GM19438 (cell line): ENCODE measurements at regions not wholly inside any gene's neighbourhood (a gene's known extent, or its start where the extent isn't known, plus 50 kb on each side); places are given as distances from the start of the nearest gene placed in this dataset.

Experiments used
- ATAC-seq: cut with Tn5 transposase; IDR thresholded peaks from one replicate; pipeline ENCODE4 v1.9.1; 2021; ENCODE audit warnings: low read depth; ENCODE audit not compliant: unreplicated experiment

DNA sequence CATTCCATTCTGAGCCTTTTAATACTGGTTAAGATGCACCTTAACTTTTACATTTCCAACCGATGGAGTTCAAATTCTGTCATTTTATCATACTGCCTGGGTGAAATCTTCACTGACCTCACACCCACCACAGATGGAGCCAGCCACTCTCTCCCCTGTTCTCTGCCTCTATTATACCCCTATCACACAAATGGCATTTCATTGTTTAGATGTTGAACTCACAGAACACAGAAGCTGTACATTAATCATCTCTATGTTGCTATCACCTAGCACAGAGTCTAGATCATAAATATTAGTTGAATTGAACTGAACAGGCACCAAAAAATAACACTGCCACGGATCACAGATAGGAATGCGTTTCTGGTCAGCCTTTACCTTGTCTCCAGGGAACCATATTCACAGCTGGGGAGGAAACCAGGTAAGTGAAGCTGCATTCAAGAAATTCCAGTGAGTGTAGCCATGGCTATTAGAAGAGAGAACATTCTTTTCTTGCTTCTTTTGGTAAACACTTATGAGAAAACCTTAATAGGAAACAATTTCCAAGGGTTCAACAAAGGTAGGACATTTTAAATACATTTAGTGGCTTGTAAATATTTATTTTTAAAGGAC is 194.9 kb upstream of the RMST start:
- no peak for ATAC-seq

- ATAC-seq: no peak
Observed at GRCh38 chr12:97272471-97272870, 190.1 kb upstream of the RMST start.

DNA sequence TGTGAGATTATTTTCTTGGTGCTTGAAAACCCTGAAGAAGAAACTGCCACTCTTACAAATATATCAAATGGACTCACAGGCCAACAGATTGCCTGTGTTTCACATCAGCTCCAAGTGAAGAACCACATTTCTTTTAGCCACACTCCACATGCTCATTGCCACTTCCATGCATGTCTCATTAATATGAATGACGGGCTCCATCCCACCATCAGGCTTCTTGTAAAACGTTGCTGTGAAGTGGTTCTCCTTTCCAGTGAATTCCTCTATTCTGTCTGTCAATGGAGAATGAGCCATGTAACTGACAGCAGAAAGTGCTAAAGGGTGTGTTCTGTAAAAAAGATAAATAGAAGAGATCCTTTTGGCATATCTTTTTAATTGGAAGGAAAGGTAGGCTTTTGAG is 188.2 kb upstream of the RMST start:
- ATAC-seq: no peak

DNA sequence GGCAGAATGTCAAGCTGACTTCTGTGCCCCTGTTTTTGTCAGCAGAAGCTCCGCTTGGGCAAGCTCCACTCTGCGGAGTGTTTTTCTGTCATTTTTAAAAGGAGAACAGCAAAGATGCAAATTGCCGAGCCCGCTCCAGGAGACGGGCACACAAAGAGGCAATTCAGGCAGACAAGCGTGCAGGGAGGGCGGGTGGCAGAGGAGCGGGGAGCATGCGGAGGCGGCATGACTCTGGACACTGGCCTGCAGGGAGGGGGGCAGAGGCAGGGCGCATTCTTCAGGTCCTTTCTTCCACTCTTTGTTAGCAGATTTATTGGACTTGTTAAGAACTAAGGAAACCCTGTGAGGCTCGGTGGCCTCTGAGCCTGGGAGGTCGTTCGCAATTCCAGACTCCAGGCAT is 187.3 kb upstream of the RMST start:
- ATAC-seq: no peak

DNA sequence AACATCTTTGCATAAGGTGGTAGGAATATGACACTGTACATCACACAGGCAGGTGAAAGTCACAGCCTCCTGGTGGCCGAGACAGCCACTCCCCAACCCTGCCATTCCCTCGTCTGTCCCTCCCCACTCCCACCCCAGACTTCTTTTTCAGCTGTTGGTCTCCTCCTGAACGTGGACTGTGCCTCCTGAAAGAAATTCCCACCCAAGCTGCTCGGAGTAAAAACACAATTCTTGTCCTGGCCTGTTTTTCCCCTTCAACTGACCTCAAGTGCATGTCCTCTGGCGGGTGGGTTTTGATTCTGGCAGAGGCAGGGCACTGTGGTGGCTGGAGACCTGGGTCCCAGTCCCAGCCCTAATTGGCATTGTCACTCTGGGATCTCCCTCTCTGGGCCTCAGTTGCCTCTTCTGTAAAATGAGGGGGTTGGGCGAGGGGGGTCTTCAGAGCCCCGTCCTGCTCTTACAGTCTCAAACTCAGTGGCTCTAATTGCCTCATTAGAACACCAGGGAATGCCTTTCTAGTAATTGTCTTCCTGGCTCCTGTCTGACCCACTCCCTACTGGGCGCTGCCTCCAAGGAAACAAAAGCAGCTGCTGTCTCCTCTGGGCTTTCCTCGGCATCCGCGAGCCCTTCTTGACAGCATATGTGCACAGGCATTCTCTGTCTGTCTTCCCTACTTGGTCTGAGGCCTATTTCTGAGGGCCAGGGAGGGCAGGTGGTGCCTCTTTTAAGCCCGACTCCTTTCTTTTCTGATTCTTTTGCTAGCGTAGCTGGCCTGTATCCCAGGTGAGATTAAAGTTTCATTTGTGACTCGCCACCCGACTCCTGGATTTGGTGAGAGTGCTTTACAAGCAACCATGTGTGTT is 186.6 kb upstream of the RMST start:
- no peak for ATAC-seq

DNA sequence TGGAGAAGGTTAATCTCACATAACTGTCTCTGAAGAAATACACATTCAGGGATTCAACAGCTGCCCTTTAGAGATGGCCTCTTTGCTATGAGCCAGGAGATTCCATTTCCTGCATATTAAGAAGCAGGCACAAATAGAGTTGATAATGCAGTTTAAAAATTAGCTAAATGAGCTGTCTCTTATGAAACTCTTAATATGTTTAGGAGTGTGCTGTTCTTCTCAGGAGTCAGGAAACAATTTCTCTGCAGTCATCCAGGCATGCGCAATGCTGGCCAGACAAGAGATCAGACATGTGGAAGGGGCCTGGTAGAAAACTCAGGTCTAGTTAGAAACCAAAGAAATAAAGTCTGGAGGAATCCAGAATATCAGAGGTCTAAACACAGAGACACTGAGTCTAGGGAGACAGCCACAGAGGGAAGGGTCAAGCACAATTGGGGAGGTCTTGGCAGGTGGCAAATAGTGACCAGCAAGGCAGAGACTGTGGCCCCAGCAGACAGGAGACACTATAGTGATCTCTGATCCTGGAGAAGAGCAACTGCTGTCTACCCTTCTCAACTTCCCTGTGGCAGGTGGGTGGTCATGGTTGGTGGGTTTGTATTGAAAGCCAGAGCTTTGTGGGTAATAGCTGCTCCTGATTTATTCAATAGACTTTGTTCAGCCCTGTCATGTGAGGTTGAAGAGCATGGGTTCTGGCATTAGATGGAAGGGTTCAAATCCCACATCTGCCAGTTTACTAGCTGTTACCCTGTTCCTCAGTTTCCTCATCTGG is 185.8 kb upstream of the RMST start:
- ATAC-seq: no peak

DNA sequence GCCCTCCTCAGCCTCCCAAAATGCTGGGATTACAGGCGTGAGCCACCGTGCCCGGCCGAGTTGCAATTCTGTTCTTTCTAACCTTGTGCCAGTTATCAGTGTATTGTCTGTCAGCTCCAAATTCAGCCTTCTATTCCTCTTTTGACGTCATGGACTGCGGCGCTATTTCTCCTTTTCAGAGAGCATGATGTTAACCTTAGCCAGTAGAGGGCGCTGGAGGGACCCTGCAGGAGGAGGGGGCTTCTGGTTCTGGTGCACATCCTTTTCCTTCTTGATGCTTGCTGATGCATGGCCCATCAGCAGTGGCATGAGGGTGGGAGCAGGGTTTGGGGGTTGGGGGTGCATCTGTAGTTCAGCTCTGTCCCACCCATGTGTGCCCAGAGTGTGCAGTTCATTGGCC is 179.3 kb upstream of the RMST start:
- no peak for ATAC-seq

GRCh38 chr12:97288531-97288930 is 174.1 kb upstream of the RMST start:
- no peak for ATAC-seq

DNA sequence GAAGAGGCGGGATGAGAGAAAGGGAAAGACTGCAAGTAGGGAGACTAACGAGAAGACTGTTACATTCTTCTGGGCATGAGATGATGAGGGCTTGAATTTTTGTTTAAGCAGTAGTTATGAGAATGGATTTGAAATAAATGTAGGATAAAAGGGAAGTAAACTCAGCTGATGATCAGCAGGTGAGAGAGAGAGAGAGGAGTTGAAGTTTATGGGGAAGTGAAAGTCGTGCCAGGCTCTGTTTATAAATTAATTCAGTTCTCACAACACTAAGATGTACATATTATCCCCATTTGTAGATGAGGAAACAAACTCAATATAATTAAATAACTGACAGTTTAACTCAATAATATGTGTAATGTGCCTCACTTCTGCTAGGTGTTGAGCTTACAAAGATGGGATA is 170.0 kb upstream of the RMST start:
- no peak for ATAC-seq

DNA sequence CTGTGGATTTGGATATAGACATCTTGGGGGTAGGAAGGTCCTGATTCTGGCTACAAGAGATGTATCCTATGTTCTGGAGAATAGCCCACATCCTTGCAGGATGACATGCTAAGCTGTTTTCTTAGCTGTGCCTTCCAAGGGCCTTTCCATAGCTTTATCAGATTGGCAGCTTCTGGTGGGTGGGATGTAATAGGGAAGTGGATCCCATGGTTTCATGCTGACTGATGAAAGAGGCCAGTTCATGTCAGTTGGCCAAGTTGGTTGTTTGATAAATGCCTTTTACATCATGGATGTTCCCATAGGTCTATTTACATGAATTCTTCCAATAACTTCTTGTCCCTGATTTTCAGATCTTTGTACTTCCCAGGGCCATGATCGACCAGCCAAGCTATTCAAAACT is 169.1 kb upstream of the RMST start:
- no peak for ATAC-seq

- ATAC-seq: no peak
Observed at GRCh38 chr12:97299847-97300246, 162.8 kb upstream of the RMST start.

DNA sequence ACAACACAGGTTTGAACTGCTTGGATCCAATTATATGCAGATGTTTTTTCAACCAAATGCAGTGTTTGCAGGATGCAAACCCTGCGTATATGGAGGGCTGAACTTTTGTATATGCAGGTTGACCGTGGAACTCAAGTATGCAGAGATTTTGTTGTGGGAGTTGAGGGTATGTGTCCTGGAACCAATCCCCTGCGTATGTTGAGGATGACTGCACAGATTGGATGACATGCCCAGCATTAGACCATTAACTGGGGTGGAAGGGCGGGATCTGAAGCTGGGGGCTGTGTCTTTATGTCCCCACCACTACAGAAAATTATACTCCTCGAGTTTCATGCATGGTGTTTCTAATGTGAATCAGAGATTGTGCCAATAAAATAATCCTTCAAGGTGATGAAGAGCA is 162.2 kb upstream of the RMST start:
- no peak for ATAC-seq

DNA sequence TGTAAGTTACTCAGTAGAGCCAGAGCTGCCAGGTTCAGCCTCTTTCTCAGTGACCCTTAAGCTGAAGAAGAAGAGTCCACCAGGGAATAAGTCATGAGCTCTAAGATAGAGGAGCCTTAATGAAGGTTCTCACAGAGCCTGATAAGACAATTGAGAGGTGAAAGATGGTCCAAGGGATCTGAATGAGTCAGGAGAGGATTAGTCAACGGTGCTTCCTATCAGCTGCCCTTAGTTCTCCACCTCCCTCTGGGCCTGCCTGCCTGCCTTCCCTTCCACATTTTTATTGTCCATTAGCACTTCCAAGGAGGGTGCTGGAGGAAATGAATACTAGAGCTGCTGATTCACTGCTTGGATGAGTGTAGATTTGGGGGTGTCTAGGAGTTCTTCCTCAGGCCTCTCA is 161.7 kb upstream of the RMST start:
- no peak for ATAC-seq

DNA sequence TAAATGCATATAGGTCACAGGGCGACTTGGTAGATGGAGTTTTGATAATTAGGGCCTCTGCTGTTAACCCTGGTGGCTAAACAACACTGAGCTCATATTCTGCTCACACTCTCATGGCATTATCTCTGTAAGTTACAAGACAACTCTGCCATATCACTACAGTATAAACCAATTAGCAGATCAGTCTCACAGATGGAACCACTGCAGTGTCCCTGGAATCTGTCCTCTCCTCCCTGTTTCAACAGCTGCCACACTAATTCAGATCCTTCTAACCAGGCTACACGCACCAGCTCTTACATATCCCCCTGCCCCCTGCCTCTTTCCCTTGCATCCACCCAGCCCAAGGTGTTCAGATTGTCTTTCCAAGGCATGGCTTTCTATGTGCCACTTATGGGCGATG is 161.0 kb upstream of the RMST start:
- no peak for ATAC-seq

- no peak for ATAC-seq
Observed at GRCh38 chr12:97305651-97306050, 157.0 kb upstream of the RMST start.

GRCh38 chr12:97306147-97306546 is 156.5 kb upstream of the RMST start:
- ATAC-seq: peak; percentile 96

- no peak for ATAC-seq
Observed at GRCh38 chr12:97308576-97309198, 153.9 kb upstream of the RMST start.

GRCh38 chr12:97309921-97310320 is 152.7 kb upstream of the RMST start:
- ATAC-seq: no peak

GRCh38 chr12:97312570-97313135 is 150.0 kb upstream of the RMST start:
- no peak for ATAC-seq

DNA sequence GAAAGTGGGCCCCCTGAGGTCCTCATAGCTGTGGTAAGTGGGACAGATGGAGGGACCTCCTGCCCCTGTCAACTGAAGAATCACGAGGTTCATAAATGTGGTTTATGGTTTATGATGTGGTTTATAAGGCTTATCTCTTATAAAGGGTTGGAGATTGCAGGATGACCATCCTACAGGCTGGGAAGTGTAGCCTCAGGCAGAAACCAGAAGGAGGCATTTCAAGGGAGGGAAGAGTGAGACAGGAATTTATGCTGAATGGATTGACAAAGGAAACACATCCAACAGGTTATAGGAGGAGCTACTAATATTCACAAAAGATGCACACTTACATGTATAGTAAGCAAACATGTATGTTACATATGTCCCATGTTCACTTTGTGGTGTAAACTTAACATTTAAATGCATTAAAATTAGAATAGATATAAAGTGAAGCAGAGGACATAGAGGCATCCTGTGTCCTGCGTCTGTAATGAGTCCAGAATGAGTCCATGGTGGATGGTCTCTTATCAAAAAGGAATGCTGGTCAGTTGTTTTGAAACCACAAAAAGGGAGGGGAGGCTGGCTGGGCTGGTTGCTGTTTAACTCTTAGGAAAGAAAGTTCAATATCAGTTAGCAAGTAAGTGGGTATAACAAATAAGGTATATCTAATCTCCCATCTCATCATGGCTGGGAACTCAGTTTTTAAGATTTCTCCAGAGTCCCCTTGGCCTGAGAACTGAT is 149.0 kb upstream of the RMST start:
- no peak for ATAC-seq
